ENCODE measurements at regions not wholly inside any gene's neighbourhood (a gene's known extent, or its start where the extent isn't known, plus 50 kb on each side); places are given as distances from the start of the nearest gene placed in this dataset.

DNA sequence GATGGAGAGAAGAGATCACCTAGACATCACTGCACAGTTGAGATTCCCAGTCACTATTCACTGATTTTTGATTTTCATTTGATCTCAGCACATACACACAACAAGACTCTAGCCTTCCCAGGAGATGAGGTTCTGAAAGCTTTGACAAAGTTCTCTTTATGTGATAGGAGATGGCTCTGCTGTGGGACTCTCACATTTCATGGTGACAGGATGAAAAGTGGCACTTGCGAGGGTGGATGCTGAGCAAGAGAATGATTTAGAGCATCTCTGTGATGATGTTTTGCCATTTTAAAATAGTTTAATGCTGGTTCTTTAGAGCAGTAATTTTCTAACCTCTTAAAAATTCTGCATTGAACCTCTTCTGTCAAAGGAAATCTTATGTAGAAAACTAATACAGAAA, 113.3 kb upstream of the CA10 start (continued):
- TF ChIP-seq EZH2 (IDR thresholded peaks at IDR 0.05) (no peak), YY1 (IDR thresholded peaks at IDR 0.05; ENCODE audit: extremely low read depth, insufficient replicate concordance, low read depth, low read length) (no peak)
- TF ChIP-seq, protein P1, sequence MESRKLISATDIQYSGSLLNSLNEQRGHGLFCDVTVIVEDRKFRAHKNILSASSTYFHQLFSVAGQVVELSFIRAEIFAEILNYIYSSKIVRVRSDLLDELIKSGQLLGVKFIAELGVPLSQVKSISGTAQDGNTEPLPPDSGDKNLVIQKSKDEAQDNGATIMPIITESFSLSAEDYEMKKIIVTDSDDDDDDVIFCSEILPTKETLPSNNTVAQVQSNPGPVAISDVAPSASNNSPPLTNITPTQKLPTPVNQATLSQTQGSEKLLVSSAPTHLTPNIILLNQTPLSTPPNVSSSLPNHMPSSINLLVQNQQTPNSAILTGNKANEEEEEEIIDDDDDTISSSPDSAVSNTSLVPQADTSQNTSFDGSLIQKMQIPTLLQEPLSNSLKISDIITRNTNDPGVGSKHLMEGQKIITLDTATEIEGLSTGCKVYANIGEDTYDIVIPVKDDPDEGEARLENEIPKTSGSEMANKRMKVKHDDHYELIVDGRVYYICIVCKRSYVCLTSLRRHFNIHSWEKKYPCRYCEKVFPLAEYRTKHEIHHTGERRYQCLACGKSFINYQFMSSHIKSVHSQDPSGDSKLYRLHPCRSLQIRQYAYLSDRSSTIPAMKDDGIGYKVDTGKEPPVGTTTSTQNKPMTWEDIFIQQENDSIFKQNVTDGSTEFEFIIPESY (IDR thresholded peaks at IDR 0.05; ENCODE audit: extremely low read depth, insufficient replicate concordance, low read length) = no peak

DNA sequence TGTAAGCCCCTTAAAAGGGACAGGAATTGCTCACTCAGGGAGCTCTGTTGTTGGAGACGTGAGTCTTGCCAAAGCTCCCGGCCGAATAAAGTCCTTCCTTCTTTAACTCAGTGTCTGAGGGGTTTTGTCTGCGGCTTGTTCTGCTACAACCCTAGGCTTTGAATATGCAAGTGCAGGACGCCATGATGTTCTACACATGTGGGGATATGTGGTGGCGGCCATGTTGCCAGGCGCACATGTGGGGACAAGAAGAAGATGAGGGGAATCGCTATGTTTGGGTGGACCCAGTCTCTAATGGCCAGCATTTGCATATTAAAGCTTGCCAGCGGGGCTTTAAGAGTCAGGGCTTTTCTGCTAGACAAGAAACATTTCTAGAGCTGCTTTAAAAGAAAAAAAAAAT, 96.8 kb upstream of the CA10 start:
- TF ChIP-seq EGR1 (IDR thresholded peaks at IDR 0.05; ENCODE audit: low read depth) (no peak), EZH2phosphoT487 (IDR thresholded peaks at IDR 0.05; ENCODE audit: borderline replicate concordance) (no peak), FOSL1 (IDR thresholded peaks at IDR 0.05; ENCODE audit: low read depth) (no peak), EZH2 (IDR thresholded peaks at IDR 0.05) (no peak), POLR2AphosphoS5 (IDR thresholded peaks at IDR 0.05; ENCODE audit: low read depth, low read length) (no peak), TCF7L2 (IDR thresholded peaks at IDR 0.05; ENCODE audit: borderline replicate concordance, extremely low read depth, insufficient read depth, insufficient read length) (no peak), YY1 (IDR thresholded peaks at IDR 0.05; ENCODE audit: extremely low read depth, insufficient replicate concordance, low read depth, low read length) (no peak), ZFX (IDR thresholded peaks at IDR 0.05) (no peak), SIN3A (IDR thresholded peaks at IDR 0.05; ENCODE audit: low read depth) (no peak), ZNF274 (IDR thresholded peaks at IDR 0.05; ENCODE audit: low read depth, low read length) (no peak), CBX3 (IDR thresholded peaks at IDR 0.05; ENCODE audit: low read depth) (no peak)
- TF ChIP-seq, protein P2, sequence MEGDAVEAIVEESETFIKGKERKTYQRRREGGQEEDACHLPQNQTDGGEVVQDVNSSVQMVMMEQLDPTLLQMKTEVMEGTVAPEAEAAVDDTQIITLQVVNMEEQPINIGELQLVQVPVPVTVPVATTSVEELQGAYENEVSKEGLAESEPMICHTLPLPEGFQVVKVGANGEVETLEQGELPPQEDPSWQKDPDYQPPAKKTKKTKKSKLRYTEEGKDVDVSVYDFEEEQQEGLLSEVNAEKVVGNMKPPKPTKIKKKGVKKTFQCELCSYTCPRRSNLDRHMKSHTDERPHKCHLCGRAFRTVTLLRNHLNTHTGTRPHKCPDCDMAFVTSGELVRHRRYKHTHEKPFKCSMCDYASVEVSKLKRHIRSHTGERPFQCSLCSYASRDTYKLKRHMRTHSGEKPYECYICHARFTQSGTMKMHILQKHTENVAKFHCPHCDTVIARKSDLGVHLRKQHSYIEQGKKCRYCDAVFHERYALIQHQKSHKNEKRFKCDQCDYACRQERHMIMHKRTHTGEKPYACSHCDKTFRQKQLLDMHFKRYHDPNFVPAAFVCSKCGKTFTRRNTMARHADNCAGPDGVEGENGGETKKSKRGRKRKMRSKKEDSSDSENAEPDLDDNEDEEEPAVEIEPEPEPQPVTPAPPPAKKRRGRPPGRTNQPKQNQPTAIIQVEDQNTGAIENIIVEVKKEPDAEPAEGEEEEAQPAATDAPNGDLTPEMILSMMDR (IDR thresholded peaks at IDR 0.05 in 2 of 3, conservative IDR thresholded peaks at IDR 0.05 in 1 of 3; ENCODE audit: borderline replicate concordance in 1 of 3, insufficient read depth in 1 of 3, low read depth in 2 of 3, low read length in 2 of 3) = no peak
- TF ChIP-seq, protein P3, sequence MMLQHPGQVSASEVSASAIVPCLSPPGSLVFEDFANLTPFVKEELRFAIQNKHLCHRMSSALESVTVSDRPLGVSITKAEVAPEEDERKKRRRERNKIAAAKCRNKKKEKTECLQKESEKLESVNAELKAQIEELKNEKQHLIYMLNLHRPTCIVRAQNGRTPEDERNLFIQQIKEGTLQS (IDR thresholded peaks at IDR 0.05) = no peak
- Histone ChIP-seq H3K9ac (ENCODE audit: low read length) (no peak overlapping the region), H3K4me3 (replicated peaks in 1 of 2; ENCODE audit: low read depth in 1 of 2, low read length in 2 of 2) (no peak overlapping the region), H3K4me2 (ENCODE audit: low read length) (no peak overlapping the region), H2AFZ (ENCODE audit: low read depth, low read length, poor library complexity, severe bottlenecking) (no peak overlapping the region), H3K27me3 (ENCODE audit: insufficient read depth, low read length) (no peaks in the 10 kb centered on the region), H3K9me3 (ENCODE audit: control insufficient read depth in 1 of 2, insufficient read depth in 1 of 2, low read depth in 1 of 2, low read length in 2 of 2) (peaks cover 23 to 53% of the 10 kb centered on the region in 2 experiments; a peak in 3 of 4 replicates), H3K9me2 (ENCODE audit: insufficient read depth) (no peaks in the 10 kb centered on the region), H3K27ac (ENCODE audit: low read depth, low read length) (no peak overlapping the region), H3K36me3 (ENCODE audit: control insufficient read depth in 1 of 2, insufficient read depth in 2 of 2, low read length in 2 of 2) (no peaks in the 10 kb centered on the region; a peak in 1 of 4 replicates), H4K20me1 (ENCODE audit: insufficient read depth) (no peaks in the 10 kb centered on the region), H3K4me1 (ENCODE audit: control insufficient read depth in 1 of 2, insufficient read depth in 2 of 2, low read length in 2 of 2) (no peaks in the 10 kb centered on the region), H3K79me2 (ENCODE audit: insufficient read depth, low read length) (no peaks in the 10 kb centered on the region)
- intact Hi-C loops (cut with micrococcal nuclease) = no loop called here
- ATAC-seq = no peak
- no TSS peak for BruUV-seq (replicated peaks)
- RAD21 ChIA-PET (ENCODE audit: low non-redundant PET in 1 of 2, low total read pairs in 2 of 2, uncharacterized antibody in 2 of 2, unreplicated experiment in 2 of 2) = no interaction called here
- no peak for DNase-seq (ENCODE audit: low read depth, low spot score)
- POLR2A ChIA-PET = no interaction called here
- CTCF ChIA-PET = no interaction called here

Measured in HCT116 (cell line).